A673 (cell line): ENCODE measurements at regions not wholly inside any gene's neighbourhood (a gene's known extent, or its start where the extent isn't known, plus 50 kb on each side); places are given as distances from the start of the nearest gene placed in this dataset.

Experiments used
- BruUV-seq: library from RNA; stranded (reverse); fragments of 400-500 nt; replicated peaks from 2 replicates; lab custom pipeline; 2021; lab: Mats Ljungman, UMichigan
- CTCF ChIA-PET: fragments of 300-600 bp; sonication (Branson Sonifier 250); formaldehyde crosslinking; loops from one replicate; lab custom pipeline; 2022; ENCODE audit warnings: antibody characterized with exemption; lab: Charles Lee
- POLR2A ChIA-PET: fragments of 300-600 bp; sonication (Branson Sonifier 250); formaldehyde crosslinking; loops from one replicate; lab custom pipeline; 2022; ENCODE audit warnings: antibody characterized with exemption; ENCODE audit not compliant: low non-redundant PET; lab: Charles Lee
- DNase-seq: peaks from one replicate; pipeline ENCODE4 v3.0.0-alpha.2; 2015; ENCODE audit warnings: low spot score
- H3K27ac ChIP-seq: fragments of 200-600 bp; sonication (generic); 2 replicates; pipeline ENCODE4 v1.5.1; 2016; ENCODE audit warnings: mixed run types, low read depth, mild to moderate bottlenecking, mixed read lengths, antibody characterized with exemption, low read length; ENCODE audit not compliant: poor library complexity, severe bottlenecking
- H3K27me3 ChIP-seq: fragments of 200-600 bp; sonication (generic); replicated peaks from 2 replicates; pipeline ENCODE4 v1.6.1; 2017; ENCODE audit warnings: mixed run types, low read depth, mild to moderate bottlenecking, mixed read lengths, antibody characterized with exemption, low read length; ENCODE audit not compliant: insufficient read depth, poor library complexity
- H3K36me3 ChIP-seq: fragments of 200-600 bp; sonication (generic); 2 replicates; pipeline ENCODE4 v1.6.1; 2016; ENCODE audit warnings: mixed run types, mild to moderate bottlenecking, mixed read lengths, antibody characterized with exemption, low read length; ENCODE audit not compliant: insufficient read depth, poor library complexity, severe bottlenecking
- H3K4me1 ChIP-seq: fragments of 200-600 bp; sonication (generic); 2 replicates; pipeline ENCODE4 v1.6.1; 2017; ENCODE audit warnings: mixed run types, mild to moderate bottlenecking, mixed read lengths, antibody characterized with exemption, low read length; ENCODE audit not compliant: insufficient read depth, poor library complexity, severe bottlenecking
- H3K4me3 ChIP-seq: fragments of 200-600 bp; sonication (generic); 2 replicates; pipeline ENCODE4 v1.5.1; 2016; ENCODE audit warnings: low read depth, mixed run types, mild to moderate bottlenecking, mixed read lengths, low read length; ENCODE audit not compliant: poor library complexity, severe bottlenecking
- H3K9me3 ChIP-seq: fragments of 200-600 bp; sonication (generic); 2 replicates; pipeline ENCODE4 v1.6.1; 2016; ENCODE audit warnings: mixed run types, low read depth, mild to moderate bottlenecking, mixed read lengths, antibody characterized with exemption, low read length; ENCODE audit not compliant: poor library complexity, severe bottlenecking
- EZH2 ChIP-seq: fragments of 200-600 bp; sonication (generic); IDR thresholded peaks from 2 replicates; pipeline ENCODE4 v1.6.1; 2017; ENCODE audit warnings: borderline replicate concordance, low read depth, mild to moderate bottlenecking, mixed read lengths, antibody characterized with exemption, low read length; ENCODE audit not compliant: poor library complexity, severe bottlenecking
- intact Hi-C: fragments of 100-400 bp; cut with micrococcal nuclease; formaldehyde crosslinking; loops from one replicate; pipeline ENCODE4 v1.10.0; 2022; ENCODE audit not compliant: unreplicated experiment
- TF ChIP-seq, protein P1 (sequence below): fragments of 300-800, 200-600 bp; sonication (generic); conservative IDR thresholded peaks from 2 replicates; pipeline ENCODE4 v1.5.1; 2017; ENCODE audit warnings: low read depth, mild to moderate bottlenecking, antibody characterized with exemption, low read length, moderate library complexity, mixed read lengths

DNA sequence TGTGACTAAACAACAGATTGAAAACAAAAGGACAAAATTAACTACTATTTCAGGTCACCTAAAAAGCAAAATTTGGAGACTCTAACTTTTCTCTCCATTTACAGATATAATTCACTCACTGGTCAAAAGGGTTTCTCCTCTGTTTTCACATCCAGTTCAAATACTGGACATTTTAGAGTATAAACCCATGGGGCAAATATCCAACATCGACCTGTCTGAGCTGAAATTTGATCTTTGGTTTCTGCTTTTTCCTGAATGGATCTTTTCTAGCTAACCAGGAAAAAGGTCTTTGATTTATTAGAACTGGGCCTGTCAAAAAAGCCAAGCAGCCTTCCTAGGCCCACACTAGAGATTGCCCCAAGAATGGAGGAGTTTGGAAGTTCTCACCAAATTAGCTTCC lies 69.3 kb upstream of the SATB2 start:
- Histone ChIP-seq H3K9me3 (no peaks in the 10 kb centered on the region), H3K27ac (no peak overlapping the region), H3K27me3 (no peaks in the 10 kb centered on the region), H3K4me3 (no peak overlapping the region), H3K4me1 (no peaks in the 10 kb centered on the region), H3K36me3 (no peaks in the 10 kb centered on the region)
- CTCF ChIA-PET, result no interaction called here
- intact Hi-C loops, result no loop called here
- DNase-seq, result no peak
- POLR2A ChIA-PET, result no interaction called here
- TF ChIP-seq, protein P1, sequence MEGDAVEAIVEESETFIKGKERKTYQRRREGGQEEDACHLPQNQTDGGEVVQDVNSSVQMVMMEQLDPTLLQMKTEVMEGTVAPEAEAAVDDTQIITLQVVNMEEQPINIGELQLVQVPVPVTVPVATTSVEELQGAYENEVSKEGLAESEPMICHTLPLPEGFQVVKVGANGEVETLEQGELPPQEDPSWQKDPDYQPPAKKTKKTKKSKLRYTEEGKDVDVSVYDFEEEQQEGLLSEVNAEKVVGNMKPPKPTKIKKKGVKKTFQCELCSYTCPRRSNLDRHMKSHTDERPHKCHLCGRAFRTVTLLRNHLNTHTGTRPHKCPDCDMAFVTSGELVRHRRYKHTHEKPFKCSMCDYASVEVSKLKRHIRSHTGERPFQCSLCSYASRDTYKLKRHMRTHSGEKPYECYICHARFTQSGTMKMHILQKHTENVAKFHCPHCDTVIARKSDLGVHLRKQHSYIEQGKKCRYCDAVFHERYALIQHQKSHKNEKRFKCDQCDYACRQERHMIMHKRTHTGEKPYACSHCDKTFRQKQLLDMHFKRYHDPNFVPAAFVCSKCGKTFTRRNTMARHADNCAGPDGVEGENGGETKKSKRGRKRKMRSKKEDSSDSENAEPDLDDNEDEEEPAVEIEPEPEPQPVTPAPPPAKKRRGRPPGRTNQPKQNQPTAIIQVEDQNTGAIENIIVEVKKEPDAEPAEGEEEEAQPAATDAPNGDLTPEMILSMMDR, result no peak
- no peak for TF ChIP-seq EZH2
- BruUV-seq, result no TSS peak

DNA sequence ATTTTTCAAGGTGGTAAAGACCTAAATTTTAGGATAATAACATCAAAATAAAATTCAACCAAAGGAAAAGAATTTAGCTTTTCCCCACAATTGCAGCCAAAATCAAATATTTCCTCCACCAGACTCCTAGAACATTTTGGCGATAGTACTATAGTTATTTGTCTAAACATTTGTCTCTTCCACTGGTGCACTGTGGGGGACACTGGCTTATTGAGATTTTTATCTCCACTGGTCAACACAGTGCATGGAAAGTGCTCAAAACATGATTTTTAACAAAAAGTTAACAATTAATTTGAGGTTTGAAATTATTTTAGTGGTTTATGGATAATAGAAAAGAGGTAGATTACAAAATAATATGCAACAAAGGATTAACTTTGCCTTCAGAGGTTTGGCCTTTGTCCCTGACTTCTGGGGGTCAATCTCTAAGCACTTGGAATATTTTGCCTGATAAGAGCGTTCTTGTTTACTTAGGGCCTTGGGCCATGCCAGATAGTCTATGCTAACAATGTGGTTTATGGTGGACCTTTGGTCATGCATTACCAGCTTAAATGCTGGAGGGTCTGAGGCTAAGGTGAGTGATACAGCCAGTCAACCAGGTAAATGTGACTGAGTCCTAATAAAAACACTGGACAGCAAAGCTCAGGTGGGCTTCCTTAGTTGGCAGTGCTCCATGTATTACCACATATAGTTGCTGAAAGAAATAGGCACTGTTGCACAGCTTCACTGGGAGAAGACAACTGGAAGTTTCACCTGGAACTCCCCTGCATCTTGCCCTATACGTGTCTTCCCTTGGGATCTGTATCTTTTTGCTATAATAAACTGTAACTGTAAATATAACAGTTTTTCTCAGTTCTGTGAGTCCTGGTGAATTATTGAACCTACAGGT lies 67.2 kb upstream of the SATB2 start:
- Histone ChIP-seq H3K27me3 (no peaks in the 10 kb centered on the region), H3K4me1 (no peaks in the 10 kb centered on the region), H3K36me3 (no peaks in the 10 kb centered on the region), H3K9me3 (no peaks in the 10 kb centered on the region), H3K27ac (no peak overlapping the region), H3K4me3 (no peak overlapping the region)
- TF ChIP-seq EZH2, result no peak
- TF ChIP-seq, protein P1, result no peak
- ChIA-PET CTCF (no interaction called here), POLR2A (no interaction called here)
- intact Hi-C loops, result no loop called here
- no peak for DNase-seq
- no TSS peak for BruUV-seq

DNA sequence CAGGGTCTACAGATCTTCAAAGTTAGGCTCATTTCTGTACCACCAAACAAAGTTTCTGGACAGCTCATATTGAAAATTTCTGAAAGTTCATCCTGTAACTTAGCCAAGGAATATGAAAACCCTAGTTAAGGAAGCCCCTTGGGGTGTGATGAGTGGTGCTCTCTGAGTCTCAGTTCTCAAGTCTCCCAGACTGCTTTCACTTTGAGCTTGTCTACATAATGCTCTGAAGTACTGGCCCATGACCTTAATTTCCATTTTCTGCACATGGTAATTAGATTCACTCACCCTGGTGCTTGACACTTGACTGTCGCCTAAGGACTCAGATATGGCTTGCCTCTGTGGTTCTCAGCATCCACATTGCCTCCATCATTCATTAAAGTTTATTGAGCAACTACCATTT lies 51.7 kb upstream of the SATB2 start:
- ChIA-PET POLR2A (no interaction called here), CTCF (no interaction called here)
- Histone ChIP-seq H3K4me1 (no peaks in the 10 kb centered on the region), H3K27me3 (no peaks in the 10 kb centered on the region), H3K4me3 (no peak overlapping the region), H3K36me3 (no peaks in the 10 kb centered on the region), H3K27ac (no peak overlapping the region), H3K9me3 (no peaks in the 10 kb centered on the region)
- intact Hi-C loops, result no loop called here
- DNase-seq, result no peak
- no peak for TF ChIP-seq EZH2
- TF ChIP-seq, protein P1, result no peak
- no TSS peak for BruUV-seq
